Endothelial cell (in vitro differentiated cells): ENCODE measurements at regions not wholly inside any gene's neighbourhood (a gene's known extent, or its start where the extent isn't known, plus 50 kb on each side); places are given as distances from the start of the nearest gene placed in this dataset.

Experiments used
- DNase-seq: peaks from one replicate; pipeline ENCODE4 v3.0.0; 2021; ENCODE audit warnings: low spot score
- H3K27ac Mint-ChIP-seq: one replicate; pipeline ENCODE4 v1.8.0; 2021; ENCODE audit warnings: mixed read lengths, inconsistent platforms; ENCODE audit not compliant: unreplicated experiment
- H3K27me3 Mint-ChIP-seq: one replicate; pipeline ENCODE4 v1.8.0; 2021; ENCODE audit warnings: mild to moderate bottlenecking, moderate library complexity, mixed read lengths, inconsistent platforms; ENCODE audit not compliant: unreplicated experiment
- H3K36me3 Mint-ChIP-seq: one replicate; pipeline ENCODE4 v1.8.0; 2021; ENCODE audit warnings: mild to moderate bottlenecking, low read depth, mixed read lengths, inconsistent platforms; ENCODE audit not compliant: unreplicated experiment
- H3K4me1 Mint-ChIP-seq: one replicate; pipeline ENCODE4 v1.8.0; 2021; ENCODE audit warnings: mild to moderate bottlenecking, mixed read lengths, inconsistent platforms; ENCODE audit not compliant: unreplicated experiment
- H3K4me3 Mint-ChIP-seq: one replicate; pipeline ENCODE4 v1.8.0; 2021; ENCODE audit warnings: mild to moderate bottlenecking, mixed read lengths, inconsistent platforms; ENCODE audit not compliant: unreplicated experiment
- H3K9me3 Mint-ChIP-seq: one replicate; pipeline ENCODE4 v1.8.0; 2021; ENCODE audit warnings: mixed read lengths, inconsistent platforms; ENCODE audit not compliant: unreplicated experiment
- CTCF ChIP-seq: fragments of 200-600 bp; sonication (generic); IDR thresholded peaks from one replicate; pipeline ENCODE4 v1.5.0; 2021; ENCODE audit warnings: antibody characterized with exemption; ENCODE audit not compliant: unreplicated experiment

GRCh38 chr11:33451364-33451763 is 194.2 kb downstream of the HIPK3 start:
- Mint-ChIP-seq H3K9me3 (no peaks in the 10 kb centered on the region), H3K27ac (no peak overlapping the region), H3K4me3 (no peak overlapping the region), H3K27me3 (no peaks in the 10 kb centered on the region), H3K4me1 (peaks cover 3% of the 10 kb centered on the region), H3K36me3 (no peaks in the 10 kb centered on the region)
- no peak for DNase-seq
- no peak for TF ChIP-seq CTCF

- Mint-ChIP-seq H3K4me1 (peaks cover 11% of the 10 kb centered on the region), H3K27ac (no peak overlapping the region), H3K9me3 (no peaks in the 10 kb centered on the region), H3K4me3 (no peak overlapping the region), H3K27me3 (no peaks in the 10 kb centered on the region), H3K36me3 (no peaks in the 10 kb centered on the region)
- no peak for TF ChIP-seq CTCF
- no peak for DNase-seq
Observed at GRCh38 chr11:33449798-33450197, 192.6 kb downstream of the HIPK3 start.

GRCh38 chr11:33448461-33449130 is 191.4 kb downstream of the HIPK3 start:
- Mint-ChIP-seq H3K9me3 (no peaks in the 10 kb centered on the region), H3K27me3 (no peaks in the 10 kb centered on the region), H3K27ac (no peak overlapping the region), H3K4me3 (no peak overlapping the region), H3K36me3 (no peaks in the 10 kb centered on the region), H3K4me1 (peaks cover 11% of the 10 kb centered on the region)
- TF ChIP-seq CTCF: no peak
- no peak for DNase-seq

GRCh38 chr11:33445761-33446161 is 188.6 kb downstream of the HIPK3 start:
- Mint-ChIP-seq H3K4me3 (no peak overlapping the region), H3K27me3 (no peaks in the 10 kb centered on the region), H3K36me3 (no peaks in the 10 kb centered on the region), H3K9me3 (no peaks in the 10 kb centered on the region), H3K27ac (peak overlapping the region; percentile 4), H3K4me1 (peaks cover 11% of the 10 kb centered on the region)
- TF ChIP-seq CTCF: no peak
- no peak for DNase-seq

- peaks cover 11% of the 10 kb centered on the region for H3K4me1 Mint-ChIP-seq
- DNase-seq: no peak
- no peak for TF ChIP-seq CTCF
Observed at GRCh38 chr11:33444835-33445594, 187.8 kb downstream of the HIPK3 start.

More at GRCh38 chr11:33444835-33445594, 187.8 kb downstream of the HIPK3 start:
- no peaks in the 10 kb centered on the region for H3K9me3 Mint-ChIP-seq
- H3K36me3 Mint-ChIP-seq: no peaks in the 10 kb centered on the region
- H3K27me3 Mint-ChIP-seq: no peaks in the 10 kb centered on the region
- H3K4me3 Mint-ChIP-seq: no peak overlapping the region
- H3K27ac Mint-ChIP-seq: peak overlapping the region; percentile 4
